ENCODE measurements at regions not wholly inside any gene's neighbourhood (a gene's known extent, or its start where the extent isn't known, plus 50 kb on each side); places are given as distances from the start of the nearest gene placed in this dataset.
"Not testable (repeated sequence)": the region's sequence is repeated elsewhere in the genome, so short reads cannot be mapped to it uniquely, and the experiment has no call there.

GRCh38 chr12:5096241-5096924 is 52.7 kb downstream of the KCNA5 start:
- DNase-seq, result no peak

DNA sequence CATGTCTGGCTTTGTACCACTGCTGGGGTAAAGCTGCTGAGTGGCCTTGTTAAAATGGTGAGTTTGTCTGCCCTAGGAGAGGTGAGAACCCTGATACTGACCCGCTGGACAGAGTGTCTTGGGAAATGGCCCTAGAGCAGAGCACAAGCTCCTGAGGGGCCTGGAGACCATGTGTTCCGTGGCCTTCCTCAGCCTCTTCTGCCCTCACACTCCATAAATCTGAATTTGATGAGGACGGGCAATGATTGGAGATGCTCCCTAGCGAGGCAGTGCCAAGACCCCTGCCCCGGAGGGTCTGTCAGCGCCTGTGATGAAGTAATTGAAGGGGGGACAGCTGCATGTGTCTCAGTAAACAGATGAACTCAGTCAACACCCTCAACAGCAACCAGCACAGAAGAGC is 54.1 kb downstream of the KCNA5 start:
- DNase-seq, result no peak

GRCh38 chr12:5099136-5099535 is 55.5 kb downstream of the KCNA5 start:
- DNase-seq, result no peak

- DNase-seq, result no peak
Observed at GRCh38 chr12:5099591-5099990, 55.9 kb downstream of the KCNA5 start.

- DNase-seq, result no peak
Observed at GRCh38 chr12:5101686-5102085, 58.0 kb downstream of the KCNA5 start.

DNA sequence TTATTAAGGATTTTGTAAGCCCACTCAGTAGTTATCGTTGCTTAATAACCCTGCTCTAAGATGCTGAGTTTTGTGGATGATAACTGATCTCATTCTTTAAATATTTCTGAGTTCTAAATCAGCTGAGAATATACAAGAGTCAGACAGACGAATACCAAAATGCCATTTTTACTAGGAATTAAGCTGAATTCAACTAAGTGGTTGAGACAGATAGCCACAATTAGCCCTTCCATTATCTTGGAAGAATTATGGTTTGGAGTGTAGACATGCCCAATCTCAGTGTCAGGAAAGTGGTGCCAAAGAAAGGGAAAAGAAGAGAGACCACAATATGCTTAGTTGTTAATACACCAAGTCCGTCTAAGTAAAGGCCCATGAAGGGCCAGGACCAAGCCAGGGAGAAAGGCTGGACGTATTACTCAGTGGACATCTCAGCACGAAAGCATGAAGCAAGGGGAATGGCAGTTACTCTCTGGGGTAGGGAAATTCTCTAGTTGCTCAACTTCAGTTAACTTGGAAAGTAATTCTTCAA is 58.6 kb downstream of the KCNA5 start:
- no peak for DNase-seq

- DNase-seq, result no peak
Observed at GRCh38 chr12:5102806-5103205, 59.1 kb downstream of the KCNA5 start.

DNA sequence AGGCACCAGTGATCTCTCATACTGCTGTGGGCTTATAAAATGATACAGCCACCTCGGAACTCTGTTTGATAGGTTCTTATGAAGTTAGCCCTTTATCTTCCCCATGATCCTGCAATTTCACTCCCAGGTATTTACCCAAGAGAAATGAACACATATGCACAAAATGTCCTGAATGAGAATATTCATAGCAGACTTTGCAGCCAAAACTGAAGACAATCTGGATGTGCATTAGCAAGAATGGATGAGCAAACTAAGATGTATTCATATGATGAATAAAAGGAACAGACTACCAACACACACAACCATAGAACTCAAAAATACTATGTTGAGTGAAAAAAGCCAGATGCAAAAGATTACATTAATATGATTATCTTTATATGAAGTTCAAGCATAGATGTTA is 66.7 kb downstream of the KCNA5 start:
- DNase-seq, result no peak

DNA sequence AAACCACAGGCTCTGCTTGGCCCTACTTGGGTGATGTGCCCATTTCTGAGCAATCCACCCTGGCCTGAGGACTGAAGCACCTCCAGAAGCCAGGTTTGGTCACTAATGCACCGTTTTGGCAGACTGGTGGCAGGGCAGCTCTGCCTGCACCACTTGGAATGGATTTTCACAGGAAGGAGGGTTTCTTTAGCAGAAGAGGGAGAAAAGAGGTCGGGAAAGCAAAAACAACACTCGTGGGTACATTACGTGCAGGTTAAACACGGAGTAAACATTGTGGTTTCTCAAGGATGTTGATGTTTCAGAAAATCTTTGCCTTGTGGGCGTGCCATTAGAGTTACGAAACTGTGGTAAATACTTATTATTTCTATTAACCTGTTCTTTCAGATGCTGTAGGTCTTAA is 70.8 kb downstream of the KCNA5 start:
- no peak for DNase-seq

- not testable (repeated sequence) for DNase-seq
Observed at GRCh38 chr12:5121784-5122183, 78.1 kb downstream of the KCNA5 start.

DNA sequence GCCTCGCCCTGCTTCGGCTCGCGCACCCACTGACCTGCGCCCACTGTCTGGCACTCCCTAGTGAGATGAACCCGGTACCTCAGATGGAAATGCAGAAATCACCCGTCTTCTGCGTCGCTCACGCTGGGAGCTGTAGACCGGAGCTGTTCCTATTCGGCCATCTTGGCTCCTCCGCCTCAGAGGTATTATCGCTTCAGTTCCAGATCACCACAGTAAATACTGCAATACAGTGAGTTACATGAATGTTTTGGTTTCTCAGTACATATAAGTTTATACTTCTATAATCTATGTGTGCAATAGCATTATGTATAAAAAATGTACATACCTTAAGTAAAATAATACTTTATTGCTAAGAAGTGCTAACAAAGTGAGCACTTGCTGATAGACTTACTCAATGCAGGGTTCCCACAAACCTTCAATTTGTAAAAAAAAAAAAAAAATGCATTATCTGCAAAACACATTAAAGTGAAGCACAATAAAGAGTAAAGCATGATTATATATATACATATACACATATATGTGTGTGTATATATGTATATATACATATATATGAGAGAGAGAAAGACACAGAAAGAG is 78.7 kb downstream of the KCNA5 start:
- not testable (repeated sequence) for DNase-seq

DNA sequence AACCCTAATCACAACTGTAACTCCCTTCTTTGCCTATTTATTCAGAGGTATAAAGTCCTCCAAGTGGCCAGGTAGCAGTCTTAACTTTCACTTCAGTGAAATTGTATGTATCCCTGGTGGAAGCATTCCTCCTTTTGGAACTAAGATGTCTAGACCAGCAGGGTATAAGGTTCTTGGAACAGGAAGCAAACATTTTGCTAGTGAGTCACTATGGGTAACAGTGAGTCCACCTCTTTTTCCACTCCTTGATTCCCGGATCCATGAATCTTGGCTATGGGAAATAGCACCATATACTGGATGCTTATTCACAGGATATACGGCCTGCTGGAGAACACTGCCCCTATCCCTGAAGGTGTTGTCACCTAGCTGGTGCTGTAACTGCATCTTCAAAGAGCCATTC is 80.2 kb downstream of the KCNA5 start:
- no peak for DNase-seq

GRCh38 chr12:5124401-5124800 is 80.7 kb downstream of the KCNA5 start:
- DNase-seq, result no peak

- no peak for DNase-seq
Observed at GRCh38 chr12:5134861-5135525, 91.3 kb downstream of the KCNA5 start.

DNA sequence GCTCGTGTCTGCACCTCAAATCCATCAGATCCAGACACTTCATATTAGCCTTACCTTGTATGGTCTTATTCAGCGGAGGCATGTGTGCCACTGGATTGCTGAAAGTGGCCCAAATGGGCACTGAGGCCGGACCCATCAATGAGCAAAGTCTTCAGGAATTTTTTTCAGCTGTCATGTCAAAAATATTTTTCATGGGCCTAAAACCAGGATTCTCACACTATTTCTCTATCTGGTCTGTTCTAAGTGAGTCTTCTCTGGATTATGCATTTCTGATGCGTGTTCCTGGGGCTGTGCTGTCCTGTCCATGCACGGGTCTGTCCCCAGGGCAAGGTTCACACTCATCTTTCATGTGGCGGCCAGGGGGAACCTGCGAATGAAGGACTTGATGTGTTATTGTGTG is 94.6 kb downstream of the KCNA5 start:
- DNase-seq, result no peak

DNA sequence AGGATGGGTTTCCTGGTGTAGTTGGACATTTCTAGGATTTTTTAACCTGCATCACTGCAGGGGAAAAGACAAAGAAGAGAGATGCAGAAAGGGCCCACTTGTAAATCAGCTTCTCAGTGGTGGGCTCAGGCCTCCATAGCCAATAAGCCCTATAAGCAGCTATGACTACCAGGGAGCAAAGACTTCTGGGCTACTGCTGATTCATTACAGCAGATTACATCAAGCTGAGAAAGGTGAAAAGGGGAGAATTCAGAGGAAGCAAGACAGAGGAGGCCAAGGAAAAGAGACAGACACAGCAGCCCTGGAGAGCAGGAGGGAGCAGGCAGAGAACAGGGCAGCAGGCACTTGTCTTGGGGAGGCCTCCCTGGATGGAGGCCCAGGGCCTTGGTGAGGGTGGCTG is 95.2 kb downstream of the KCNA5 start:
- DNase-seq, result no peak

DNA sequence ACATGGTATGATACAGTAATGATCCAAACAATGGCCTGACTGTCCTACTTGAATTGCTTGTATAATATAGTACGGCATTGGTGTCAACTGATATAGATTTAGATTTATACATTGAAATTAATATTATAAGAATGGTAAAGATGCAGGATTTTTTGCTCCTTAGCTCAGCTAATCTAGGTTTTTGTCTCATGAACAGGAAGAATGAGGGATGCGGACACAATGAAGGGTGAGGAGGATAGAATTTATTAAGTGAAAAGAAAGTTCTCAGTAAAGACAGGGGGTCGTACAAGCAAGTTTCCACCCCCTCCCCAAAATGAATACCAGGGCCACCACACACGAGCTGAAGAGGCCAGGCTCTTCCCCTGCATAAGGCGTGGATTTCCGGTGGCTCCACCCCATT is 96.1 kb downstream of the KCNA5 start:
- DNase-seq, result no peak

DNA sequence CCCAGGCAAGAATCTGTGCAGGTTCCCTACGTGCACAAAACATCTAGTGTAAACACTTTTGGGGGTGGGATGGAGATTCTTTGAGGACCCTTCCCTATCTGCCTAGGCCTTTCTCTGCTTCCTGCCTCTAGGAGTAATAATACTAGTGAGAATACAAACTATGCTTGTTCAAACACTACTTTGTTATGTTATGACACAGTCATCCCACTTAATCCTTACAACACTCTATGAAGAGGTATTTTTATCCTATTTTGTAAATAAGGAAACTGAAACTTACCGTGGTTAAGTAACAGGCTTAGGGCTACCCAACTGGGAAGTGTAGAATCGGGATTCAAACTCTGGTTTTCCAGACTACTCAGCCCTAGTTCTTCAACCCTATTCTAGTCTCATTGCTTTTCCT is 96.5 kb downstream of the KCNA5 start:
- DNase-seq, result no peak

DNA sequence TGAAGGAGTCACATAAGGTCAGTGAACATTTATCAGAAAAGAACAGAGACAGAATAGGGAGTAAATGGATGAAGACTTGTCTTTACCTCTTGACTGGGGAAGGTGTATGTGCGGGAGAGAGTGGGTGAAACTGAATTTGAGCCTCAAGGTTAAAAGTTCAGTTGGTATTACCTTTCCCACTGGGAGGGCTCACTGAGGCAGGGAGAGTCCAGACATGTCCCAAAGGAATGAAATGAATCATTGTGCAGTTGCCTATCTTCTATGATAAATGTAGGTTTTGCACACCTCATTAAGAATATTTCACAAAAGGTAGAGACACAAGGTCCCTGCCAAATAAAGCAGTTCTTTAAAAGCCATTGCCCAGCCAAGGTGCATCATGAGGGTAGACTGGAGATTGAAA is 105.2 kb downstream of the KCNA5 start:
- no peak for DNase-seq

GRCh38 chr12:5154091-5154490 is 110.4 kb downstream of the KCNA5 start:
- no peak for DNase-seq

DNA sequence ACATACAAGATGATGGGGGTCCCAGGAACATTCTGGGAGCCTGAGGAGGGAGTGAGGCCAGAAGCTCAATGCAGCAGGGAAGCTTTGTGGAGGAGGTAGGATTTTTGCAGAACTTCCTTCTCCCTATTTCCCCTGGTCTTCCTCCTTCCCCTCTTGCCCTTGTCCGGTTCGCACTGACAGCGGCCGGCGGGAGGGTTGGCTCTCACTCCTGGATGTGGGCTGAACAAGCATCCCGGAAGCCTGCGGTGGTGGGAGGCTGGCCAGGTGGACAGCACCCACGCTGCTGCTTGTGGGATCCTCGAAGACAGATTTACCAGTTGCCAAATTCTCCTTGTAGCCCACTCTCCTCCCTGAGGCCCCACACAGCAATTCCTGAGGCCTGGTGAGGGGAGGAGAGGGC is 112.2 kb downstream of the KCNA5 start:
- DNase-seq, result no peak

- no peak for DNase-seq
Observed at GRCh38 chr12:5160827-5161226, 117.1 kb downstream of the KCNA5 start.

DNA sequence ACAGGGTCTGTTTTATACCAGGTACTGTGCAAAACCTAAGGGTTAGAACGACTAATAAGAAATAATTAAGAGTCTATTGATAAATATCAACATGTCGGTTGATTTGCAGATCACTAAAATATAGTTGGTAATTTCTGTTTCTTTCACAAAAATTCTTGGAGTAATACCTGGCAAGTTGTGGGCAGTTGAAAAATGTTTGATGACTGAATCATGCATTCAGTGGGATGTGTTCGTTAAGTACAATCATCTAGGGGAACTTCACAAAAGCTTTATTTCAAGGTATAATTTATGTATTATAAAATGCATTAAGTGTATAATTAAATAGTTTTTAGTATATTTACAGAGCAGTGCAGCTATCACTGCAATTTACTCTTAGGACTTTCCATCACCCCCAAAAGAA is 120.0 kb downstream of the KCNA5 start:
- no peak for DNase-seq

- no peak for DNase-seq
Observed at GRCh38 chr12:5165296-5165970, 121.8 kb downstream of the KCNA5 start.
